ENCODE measurements at regions not wholly inside any gene's neighbourhood (a gene's known extent, or its start where the extent isn't known, plus 50 kb on each side); places are given as distances from the start of the nearest gene placed in this dataset.

- no peak overlapping the region for H3K4me3 ChIP-seq (ENCODE audit: low read depth, low read length)
- no peak for TF ChIP-seq CTCF (IDR thresholded peaks at IDR 0.05; ENCODE audit: low read depth, low read length)
Observed at GRCh38 chr6:14265049-14266021, 147.8 kb downstream of the CD83 start.

GRCh38 chr6:14266266-14266665 lies 148.7 kb downstream of the CD83 start:
- H3K4me3 ChIP-seq (ENCODE audit: low read depth, low read length) = no peak overlapping the region
- no peak for TF ChIP-seq CTCF (IDR thresholded peaks at IDR 0.05; ENCODE audit: low read depth, low read length)

- no peak overlapping the region for H3K4me3 ChIP-seq (ENCODE audit: low read depth, low read length)
- no peak for TF ChIP-seq CTCF (IDR thresholded peaks at IDR 0.05; ENCODE audit: low read depth, low read length)
Observed at GRCh38 chr6:14267885-14268660, 150.5 kb downstream of the CD83 start.

- TF ChIP-seq CTCF (IDR thresholded peaks at IDR 0.05; ENCODE audit: low read depth, low read length) = no peak
- no peak overlapping the region for H3K4me3 ChIP-seq (ENCODE audit: low read depth, low read length)
Observed at GRCh38 chr6:14269436-14269835, 151.9 kb downstream of the CD83 start.

- no peak for TF ChIP-seq CTCF (IDR thresholded peaks at IDR 0.05; ENCODE audit: low read depth, low read length)
- H3K4me3 ChIP-seq (ENCODE audit: low read depth, low read length) = no peak overlapping the region
Observed at GRCh38 chr6:14270142-14270893, 152.7 kb downstream of the CD83 start.

GRCh38 chr6:14270925-14271788 lies 153.6 kb downstream of the CD83 start:
- TF ChIP-seq CTCF (IDR thresholded peaks at IDR 0.05; ENCODE audit: low read depth, low read length) = no peak
- no peak overlapping the region for H3K4me3 ChIP-seq (ENCODE audit: low read depth, low read length)

Measured in WI38 (cell line).